ENCODE measurements at regions not wholly inside any gene's neighbourhood (a gene's known extent, or its start where the extent isn't known, plus 50 kb on each side); places are given as distances from the start of the nearest gene placed in this dataset.

DNA sequence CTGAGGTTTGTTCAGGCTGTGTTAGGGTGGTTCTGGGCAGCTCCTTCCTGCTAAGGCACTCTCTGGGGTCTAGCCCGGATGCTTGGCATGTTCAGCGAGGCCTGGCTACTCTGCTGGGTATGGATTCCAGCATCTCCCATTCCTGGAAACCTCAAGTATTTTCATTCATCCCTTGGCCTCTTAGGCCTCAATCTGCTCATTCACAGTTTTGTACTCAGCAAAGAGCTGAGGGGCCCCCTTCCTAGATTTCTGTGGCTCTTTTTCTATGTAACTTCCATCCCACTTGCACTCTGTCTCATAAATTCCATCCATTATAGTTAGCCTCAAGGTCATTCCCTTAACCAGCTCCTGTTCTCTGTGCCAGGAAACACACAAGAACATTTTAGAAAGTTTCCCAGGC lies 798.8 kb upstream of the HS6ST1 start:
- Histone ChIP-seq H3K4me2 (ENCODE audit: insufficient read depth, low read length) (no peak overlapping the region), H3K4me3 (ENCODE audit: insufficient read depth, low read length) (no peak overlapping the region), H3K79me2 (ENCODE audit: insufficient read depth, low read length) (no peaks in the 10 kb centered on the region), H4K20me1 (ENCODE audit: insufficient read depth, low read length) (no peaks in the 10 kb centered on the region), H3K9me3 (ENCODE audit: low read depth, low read length) (no peaks in the 10 kb centered on the region), H3K27ac (ENCODE audit: low read depth, low read length) (no peak overlapping the region), H3K27me3 (ENCODE audit: insufficient read depth, low read length) (no peaks in the 10 kb centered on the region), H2AFZ (ENCODE audit: low read length) (no peak overlapping the region), H3K4me1 (ENCODE audit: insufficient read depth, low read length) (no peaks in the 10 kb centered on the region), H3K36me3 (ENCODE audit: insufficient read depth, low read length) (no peaks in the 10 kb centered on the region)
- TF ChIP-seq CTCF (IDR thresholded peaks at IDR 0.05; ENCODE audit: extremely low read depth, low read depth, low read length) = no peak
- no peak for DNase-seq (ENCODE audit: insufficient read length, low spot score, missing footprints)

DNA sequence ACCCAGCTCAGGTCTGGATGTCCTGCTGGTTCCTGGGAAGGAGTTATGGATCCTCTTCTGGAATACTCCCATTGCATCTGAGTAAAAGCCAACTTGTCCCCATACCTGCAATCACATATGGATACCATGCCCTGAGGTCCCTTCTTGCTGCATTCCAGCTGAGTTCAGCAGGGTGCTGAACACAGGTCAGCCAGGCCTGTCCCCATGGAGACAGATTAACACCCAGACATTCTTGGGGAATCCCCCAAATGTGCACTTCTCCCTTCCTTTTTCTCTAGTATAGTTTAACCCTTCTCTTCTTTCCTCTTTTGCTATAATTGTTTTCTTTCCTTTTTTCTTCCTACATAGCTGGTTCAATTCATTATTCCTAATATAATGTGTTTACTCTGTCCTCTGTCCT lies 799.6 kb upstream of the HS6ST1 start:
- DNase-seq (ENCODE audit: insufficient read length, low spot score, missing footprints) = no peak
- Histone ChIP-seq H3K4me3 (ENCODE audit: insufficient read depth, low read length) (no peak overlapping the region), H3K36me3 (ENCODE audit: insufficient read depth, low read length) (no peaks in the 10 kb centered on the region), H3K4me2 (ENCODE audit: insufficient read depth, low read length) (no peak overlapping the region), H4K20me1 (ENCODE audit: insufficient read depth, low read length) (no peaks in the 10 kb centered on the region), H3K27ac (ENCODE audit: low read depth, low read length) (no peak overlapping the region), H3K9me3 (ENCODE audit: low read depth, low read length) (peaks cover under 1% of the 10 kb centered on the region), H3K27me3 (ENCODE audit: insufficient read depth, low read length) (no peaks in the 10 kb centered on the region), H2AFZ (ENCODE audit: low read length) (no peak overlapping the region), H3K4me1 (ENCODE audit: insufficient read depth, low read length) (no peaks in the 10 kb centered on the region), H3K79me2 (ENCODE audit: insufficient read depth, low read length) (no peaks in the 10 kb centered on the region)
- TF ChIP-seq CTCF (IDR thresholded peaks at IDR 0.05; ENCODE audit: extremely low read depth, low read depth, low read length) = no peak

- no peak for DNase-seq (ENCODE audit: insufficient read length, low spot score, missing footprints)
- TF ChIP-seq CTCF (IDR thresholded peaks at IDR 0.05; ENCODE audit: extremely low read depth, low read depth, low read length) = no peak
Measured at GRCh38 chr2:129129087-129129486, 810.4 kb upstream of the HS6ST1 start.

DNA sequence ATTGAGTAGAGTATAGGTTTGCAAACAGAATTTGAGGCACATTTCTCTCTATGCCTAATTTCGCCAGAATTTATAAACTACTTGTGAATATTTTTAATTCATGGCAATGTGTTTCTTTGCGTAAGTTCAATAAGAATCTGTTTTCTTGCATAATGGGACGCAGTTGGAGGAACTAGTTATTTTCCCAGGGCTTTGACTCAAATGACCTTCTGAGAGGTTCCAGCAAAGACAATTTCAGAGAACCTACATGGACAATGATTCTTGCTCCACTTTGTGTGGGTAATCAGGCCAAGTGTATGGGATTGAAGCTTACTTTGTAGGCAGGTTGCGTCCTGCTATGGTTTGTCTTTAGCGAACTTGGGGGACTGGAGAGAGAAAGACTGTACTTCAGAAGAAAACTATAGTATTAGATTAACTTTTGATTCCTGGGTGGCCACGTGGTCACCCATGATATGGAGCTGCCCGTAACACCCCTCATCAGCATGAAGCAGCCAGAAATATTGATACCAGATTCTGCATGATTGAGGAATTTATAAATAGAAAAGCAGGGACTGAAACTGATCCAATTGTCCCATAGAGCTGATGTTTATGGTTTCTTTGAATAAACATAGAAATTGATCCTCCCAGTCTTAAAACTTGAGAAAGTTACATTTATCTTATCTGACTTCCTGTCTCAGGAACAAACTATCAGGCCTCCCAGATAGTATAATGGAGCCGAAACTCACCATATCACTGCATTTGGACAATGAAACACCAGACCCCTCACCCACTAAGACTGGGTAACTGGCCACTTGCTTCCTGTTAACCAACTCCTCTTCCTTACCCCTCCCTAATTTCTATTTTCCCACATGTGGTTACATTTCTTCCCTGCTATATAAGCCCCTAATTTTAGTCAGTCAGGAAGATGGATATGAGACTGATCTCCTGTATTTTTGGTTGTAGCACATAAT lies 815.3 kb upstream of the HS6ST1 start:
- Histone ChIP-seq H3K36me3 (ENCODE audit: insufficient read depth, low read length) (no peaks in the 10 kb centered on the region), H3K4me3 (ENCODE audit: insufficient read depth, low read length) (no peak overlapping the region), H3K79me2 (ENCODE audit: insufficient read depth, low read length) (no peaks in the 10 kb centered on the region), H3K4me1 (ENCODE audit: insufficient read depth, low read length) (no peaks in the 10 kb centered on the region), H3K4me2 (ENCODE audit: insufficient read depth, low read length) (no peak overlapping the region), H4K20me1 (ENCODE audit: insufficient read depth, low read length) (no peaks in the 10 kb centered on the region), H3K27me3 (ENCODE audit: insufficient read depth, low read length) (no peaks in the 10 kb centered on the region), H2AFZ (ENCODE audit: low read length) (no peak overlapping the region), H3K27ac (ENCODE audit: low read depth, low read length) (no peak overlapping the region), H3K9me3 (ENCODE audit: low read depth, low read length) (no peaks in the 10 kb centered on the region)
- DNase-seq (ENCODE audit: insufficient read length, low spot score, missing footprints) = no peak
- no peak for TF ChIP-seq CTCF (IDR thresholded peaks at IDR 0.05; ENCODE audit: extremely low read depth, low read depth, low read length)

More at GRCh38 chr2:129129087-129129486, 810.4 kb upstream of the HS6ST1 start:
- H2AFZ ChIP-seq (ENCODE audit: low read length) = no peak overlapping the region
- no peak overlapping the region for H3K4me2 ChIP-seq (ENCODE audit: insufficient read depth, low read length)
- no peaks in the 10 kb centered on the region for H3K4me1 ChIP-seq (ENCODE audit: insufficient read depth, low read length)
- H3K79me2 ChIP-seq (ENCODE audit: insufficient read depth, low read length) = no peaks in the 10 kb centered on the region
- H3K27me3 ChIP-seq (ENCODE audit: insufficient read depth, low read length) = no peaks in the 10 kb centered on the region
- H3K4me3 ChIP-seq (ENCODE audit: insufficient read depth, low read length) = no peak overlapping the region
- H3K36me3 ChIP-seq (ENCODE audit: insufficient read depth, low read length) = no peaks in the 10 kb centered on the region
- H4K20me1 ChIP-seq (ENCODE audit: insufficient read depth, low read length) = no peaks in the 10 kb centered on the region
- no peak overlapping the region for H3K27ac ChIP-seq (ENCODE audit: low read depth, low read length)
- no peaks in the 10 kb centered on the region for H3K9me3 ChIP-seq (ENCODE audit: low read depth, low read length)
